Smooth muscle cell (in vitro differentiated cells): ENCODE measurements at regions not wholly inside any gene's neighbourhood (a gene's known extent, or its start where the extent isn't known, plus 50 kb on each side); places are given as distances from the start of the nearest gene placed in this dataset.

ENCODE experiments used
- DNase-seq: peaks from one replicate; lab custom pipeline; 2025; ENCODE audit not compliant: unreplicated experiment; lab: John Stamatoyannopoulos, UW
- H2AFZ ChIP-seq: fragments of 200-600 bp; sonication (generic); 2 replicates; pipeline ENCODE4 v1.6.0; 2016; ENCODE audit warnings: antibody characterized with exemption, low read depth, mild to moderate bottlenecking
- H3F3A ChIP-seq: fragments of 200-600 bp; sonication (generic); 2 replicates; pipeline ENCODE4 v1.6.0; 2017; ENCODE audit warnings: antibody characterized with exemption, low read depth
- H3K27ac ChIP-seq: fragments of 200-600 bp; sonication (generic); 2 replicates; pipeline ENCODE4 v1.5.1; 2016; ENCODE audit warnings: low read depth, mild to moderate bottlenecking
- H3K27me3 ChIP-seq: fragments of 200-600 bp; sonication (generic); 2 replicates; pipeline ENCODE4 v1.6.1; 2016; ENCODE audit warnings: low read depth, mild to moderate bottlenecking
- H3K36me3 ChIP-seq: fragments of 200-600 bp; sonication (generic); 2 replicates; pipeline ENCODE4 v1.5.1; 2016; ENCODE audit warnings: low read depth
- H3K4me1 ChIP-seq: fragments of 200-600 bp; sonication (generic); 2 replicates; pipeline ENCODE4 v1.5.1; 2016; ENCODE audit warnings: low read depth
- H3K4me2 ChIP-seq: fragments of 200-600 bp; sonication (generic); 2 replicates; pipeline ENCODE4 v1.6.0; 2016; ENCODE audit warnings: mild to moderate bottlenecking
- H3K4me3 ChIP-seq: fragments of 200-600 bp; sonication (generic); 2 replicates; pipeline ENCODE4 v1.5.1; 2016; ENCODE audit warnings: mild to moderate bottlenecking
- H3K79me2 ChIP-seq: fragments of 200-600 bp; sonication (generic); 2 replicates; pipeline ENCODE4 v1.6.0; 2016; ENCODE audit warnings: low read depth, mild to moderate bottlenecking
- H3K9ac ChIP-seq: fragments of 200-600 bp; sonication (generic); 2 replicates; pipeline ENCODE4 v1.6.0; 2016; ENCODE audit warnings: low read depth
- H3K9me3 ChIP-seq: fragments of 200-600 bp; sonication (generic); replicated peaks from 2 replicates; pipeline ENCODE4 v1.5.1; 2016; ENCODE audit warnings: low read depth
- H4K20me1 ChIP-seq: fragments of 200-600 bp; sonication (generic); 2 replicates; pipeline ENCODE4 v1.6.0; 2016; ENCODE audit warnings: low read depth
- WGBS: methylation state at CpG from one replicate; pipeline ENCODE4 v1.1.7; 2016; ENCODE audit warnings: low lambda C conversion rate; 5-methylcytosine and 5-hydroxymethylcytosine counted together
- TF ChIP-seq, protein P1 (sequence below): fragments of 200-600 bp; sonication (generic); IDR thresholded peaks from 2 replicates; pipeline ENCODE4 v1.5.1; 2017; ENCODE audit warnings: borderline replicate concordance, mild to moderate bottlenecking, antibody characterized with exemption; ENCODE audit not compliant: insufficient read depth, poor library complexity, severe bottlenecking

DNA sequence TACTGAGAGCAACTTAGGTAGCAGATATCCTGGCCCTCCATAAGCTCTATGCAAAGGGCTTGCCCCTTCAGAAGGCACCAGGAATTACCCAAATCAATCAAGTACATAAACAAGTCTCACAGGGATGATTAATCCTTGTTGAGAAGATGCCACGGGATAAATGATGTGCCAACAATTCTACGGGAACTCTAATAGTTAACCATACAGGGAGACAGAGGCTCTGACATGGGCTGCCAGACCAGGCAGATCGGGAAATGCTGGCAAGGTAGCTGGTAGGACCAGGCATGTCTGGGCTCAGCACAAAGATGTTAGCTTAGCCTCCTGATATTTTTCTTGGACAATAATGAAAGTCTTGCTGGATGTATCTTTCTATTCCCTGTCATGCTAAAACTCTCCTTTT lies 249.3 kb upstream of the THBS1 start:
- no peaks in the 10 kb centered on the region for H3K4me1 ChIP-seq
- no peaks in the 10 kb centered on the region for H3K27me3 ChIP-seq
- no peak overlapping the region for H3K9ac ChIP-seq
- H3K4me2 ChIP-seq, result no peak overlapping the region
- H3K79me2 ChIP-seq, result no peaks in the 10 kb centered on the region
- no peaks in the 10 kb centered on the region for H3K36me3 ChIP-seq
- no peak overlapping the region for H3K4me3 ChIP-seq
- H4K20me1 ChIP-seq, result no peaks in the 10 kb centered on the region
- DNase-seq, result no peak
- WGBS, result 88% methylated on average over 3 of the region's 3 CpGs
- no peaks in the 10 kb centered on the region for H3K9me3 ChIP-seq
- H3F3A ChIP-seq, result no peaks in the 10 kb centered on the region
- H2AFZ ChIP-seq, result no peak overlapping the region
- H3K27ac ChIP-seq, result no peak overlapping the region
- TF ChIP-seq, protein P1, sequence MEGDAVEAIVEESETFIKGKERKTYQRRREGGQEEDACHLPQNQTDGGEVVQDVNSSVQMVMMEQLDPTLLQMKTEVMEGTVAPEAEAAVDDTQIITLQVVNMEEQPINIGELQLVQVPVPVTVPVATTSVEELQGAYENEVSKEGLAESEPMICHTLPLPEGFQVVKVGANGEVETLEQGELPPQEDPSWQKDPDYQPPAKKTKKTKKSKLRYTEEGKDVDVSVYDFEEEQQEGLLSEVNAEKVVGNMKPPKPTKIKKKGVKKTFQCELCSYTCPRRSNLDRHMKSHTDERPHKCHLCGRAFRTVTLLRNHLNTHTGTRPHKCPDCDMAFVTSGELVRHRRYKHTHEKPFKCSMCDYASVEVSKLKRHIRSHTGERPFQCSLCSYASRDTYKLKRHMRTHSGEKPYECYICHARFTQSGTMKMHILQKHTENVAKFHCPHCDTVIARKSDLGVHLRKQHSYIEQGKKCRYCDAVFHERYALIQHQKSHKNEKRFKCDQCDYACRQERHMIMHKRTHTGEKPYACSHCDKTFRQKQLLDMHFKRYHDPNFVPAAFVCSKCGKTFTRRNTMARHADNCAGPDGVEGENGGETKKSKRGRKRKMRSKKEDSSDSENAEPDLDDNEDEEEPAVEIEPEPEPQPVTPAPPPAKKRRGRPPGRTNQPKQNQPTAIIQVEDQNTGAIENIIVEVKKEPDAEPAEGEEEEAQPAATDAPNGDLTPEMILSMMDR, result no peak

DNA sequence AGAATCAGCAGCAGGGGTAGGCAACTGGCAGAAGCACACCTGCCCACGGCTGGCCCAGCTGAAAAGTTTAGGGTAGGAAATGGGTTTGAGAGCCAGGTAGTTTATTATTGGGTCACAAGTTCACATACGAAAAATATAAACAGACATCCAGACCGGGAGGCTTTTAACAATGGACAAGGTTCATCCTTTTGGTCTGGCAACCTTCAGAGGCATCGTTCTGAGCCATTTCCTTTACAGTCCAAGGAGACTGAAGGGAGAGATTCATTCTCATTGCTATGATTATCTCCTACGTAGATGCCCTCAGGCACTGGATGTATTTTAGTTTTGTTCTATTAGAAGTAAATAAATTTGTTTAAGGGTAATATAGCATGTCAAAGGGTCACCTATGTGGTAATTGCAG lies 248.0 kb upstream of the THBS1 start:
- H3K9ac ChIP-seq, result no peak overlapping the region
- no peaks in the 10 kb centered on the region for H4K20me1 ChIP-seq
- H3K36me3 ChIP-seq, result no peaks in the 10 kb centered on the region
- no peaks in the 10 kb centered on the region for H3K27me3 ChIP-seq
- no peaks in the 10 kb centered on the region for H3K4me1 ChIP-seq
- no peak overlapping the region for H2AFZ ChIP-seq
- DNase-seq, result no peak
- TF ChIP-seq, protein P1, result no peak
- no peak overlapping the region for H3K27ac ChIP-seq
- no peaks in the 10 kb centered on the region for H3K9me3 ChIP-seq
- H3K4me2 ChIP-seq, result no peak overlapping the region
- H3F3A ChIP-seq, result no peaks in the 10 kb centered on the region
- H3K79me2 ChIP-seq, result no peaks in the 10 kb centered on the region
- H3K4me3 ChIP-seq, result no peak overlapping the region
- 90% methylated on average over 5 of the region's 5 CpGs for WGBS

DNA sequence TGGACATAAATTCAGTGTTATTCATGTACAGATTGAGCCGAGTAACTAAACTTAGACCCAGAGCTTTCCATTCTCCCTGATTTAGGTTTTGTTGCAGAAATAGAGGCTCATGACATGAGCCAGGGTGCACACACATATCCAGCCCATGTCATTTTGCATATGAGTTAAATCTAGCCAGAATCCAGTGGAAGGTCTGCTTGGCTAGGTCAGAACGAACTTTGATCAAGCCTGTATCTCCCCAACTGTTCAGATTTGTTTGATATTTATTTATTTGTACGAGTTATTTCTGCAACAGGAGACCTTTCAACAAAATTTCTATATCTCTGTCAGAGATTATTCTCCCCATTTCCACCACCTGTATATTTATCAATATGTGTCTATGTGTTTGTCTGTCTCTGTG lies 247.5 kb upstream of the THBS1 start:
- H3K4me2 ChIP-seq, result no peak overlapping the region
- TF ChIP-seq, protein P1, result no peak
- H3K9ac ChIP-seq, result no peak overlapping the region
- no peaks in the 10 kb centered on the region for H3K36me3 ChIP-seq
- no peaks in the 10 kb centered on the region for H3K79me2 ChIP-seq
- H3K4me3 ChIP-seq, result no peak overlapping the region
- no peaks in the 10 kb centered on the region for H3F3A ChIP-seq
- 89% methylated on average over 3 of the region's 3 CpGs for WGBS
- H3K27me3 ChIP-seq, result no peaks in the 10 kb centered on the region
- no peak overlapping the region for H2AFZ ChIP-seq
- no peaks in the 10 kb centered on the region for H4K20me1 ChIP-seq
- no peak for DNase-seq
- H3K27ac ChIP-seq, result no peak overlapping the region
- H3K9me3 ChIP-seq, result no peaks in the 10 kb centered on the region
- H3K4me1 ChIP-seq, result no peaks in the 10 kb centered on the region

DNA sequence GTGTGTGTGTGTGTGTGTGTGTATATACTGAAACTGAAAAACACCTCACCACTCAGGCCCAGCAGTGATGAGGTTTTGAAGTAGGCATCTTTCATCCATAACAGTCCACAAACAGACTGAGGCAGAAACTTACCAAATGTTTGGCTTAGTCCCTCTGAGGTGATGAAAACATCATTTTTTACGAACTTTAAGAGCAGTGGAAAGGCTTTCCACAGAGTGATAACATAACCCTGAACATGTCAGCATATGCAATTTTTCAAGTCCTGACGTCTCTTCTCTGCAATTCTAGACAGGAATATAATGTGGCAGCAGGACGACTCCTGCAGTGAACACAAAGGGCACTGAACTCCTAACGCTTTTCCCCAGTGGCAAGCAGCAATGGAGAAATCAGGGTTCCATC lies 247.0 kb upstream of the THBS1 start:
- no peak for DNase-seq
- Histone ChIP-seq H3K36me3 (no peaks in the 10 kb centered on the region), H3K4me3 (no peak overlapping the region), H4K20me1 (no peaks in the 10 kb centered on the region), H3F3A (no peaks in the 10 kb centered on the region), H3K9me3 (no peaks in the 10 kb centered on the region), H3K27ac (no peak overlapping the region), H3K4me1 (no peaks in the 10 kb centered on the region), H3K4me2 (no peak overlapping the region), H3K9ac (no peak overlapping the region), H3K79me2 (no peaks in the 10 kb centered on the region), H3K27me3 (no peaks in the 10 kb centered on the region), H2AFZ (no peak overlapping the region)
- TF ChIP-seq, protein P1, result no peak
- WGBS, result 57% methylated on average over 4 of the region's 4 CpGs
